Activated CD4-positive, alpha-beta memory T cell treated with anti-CD3 and anti-CD28 coated beads, Interleukin-2, amount 10 ng/mL, durations not matched to agents 7 days and 5 days (primary cell): ENCODE measurements at regions not wholly inside any gene's neighbourhood (a gene's known extent, or its start where the extent isn't known, plus 50 kb on each side); places are given as distances from the start of the nearest gene placed in this dataset.
"Not testable (repeated sequence)": the region's sequence is repeated elsewhere in the genome, so short reads cannot be mapped to it uniquely, and the experiment has no call there.

Experiments used
- CTCF ChIA-PET: fragments of 350-600 bp; sonication (Branson Sonifier 250); formaldehyde crosslinking; loops from one replicate; lab custom pipeline; 2021; ENCODE audit warnings: antibody characterized with exemption, inconsistent platforms; lab: Charles Lee
- POLR2A ChIA-PET: fragments of 350-600 bp; sonication (Branson Sonifier 250); formaldehyde crosslinking; loops from one replicate; lab custom pipeline; 2021; ENCODE audit warnings: antibody characterized with exemption; lab: Charles Lee
- DNase-seq: peaks from one replicate; pipeline ENCODE4 v3.0.0-alpha.2; 2020
- H3K27ac Mint-ChIP-seq: one replicate; pipeline ENCODE4 v1.8.0; 2021; ENCODE audit warnings: mild to moderate bottlenecking, mixed read lengths
- H3K27me3 Mint-ChIP-seq: one replicate; pipeline ENCODE4 v1.8.0; 2021; ENCODE audit warnings: mixed read lengths
- H3K36me3 Mint-ChIP-seq: one replicate; pipeline ENCODE4 v1.8.0; 2021; ENCODE audit warnings: low read depth, mixed read lengths
- H3K4me1 Mint-ChIP-seq: one replicate; pipeline ENCODE4 v1.8.0; 2021; ENCODE audit warnings: mixed read lengths
- H3K4me3 Mint-ChIP-seq: one replicate; pipeline ENCODE4 v1.8.0; 2021; ENCODE audit warnings: mild to moderate bottlenecking, mixed read lengths
- H3K9me3 Mint-ChIP-seq: one replicate; pipeline ENCODE4 v1.8.0; 2021; ENCODE audit warnings: mixed read lengths

GRCh38 chr16:29300541-29301535 is 105.7 kb downstream of the NPIPB11 start:
- H3K4me3 Mint-ChIP-seq, H3K27ac Mint-ChIP-seq, H3K9me3 Mint-ChIP-seq, H3K27me3 Mint-ChIP-seq, CTCF ChIA-PET, DNase-seq, POLR2A ChIA-PET, H3K36me3 Mint-ChIP-seq, H3K4me1 Mint-ChIP-seq: not testable (repeated sequence)

GRCh38 chr16:29300030-29300491 is 106.5 kb downstream of the NPIPB11 start:
- H3K27ac Mint-ChIP-seq, H3K4me1 Mint-ChIP-seq, DNase-seq, H3K4me3 Mint-ChIP-seq, CTCF ChIA-PET, H3K36me3 Mint-ChIP-seq, H3K9me3 Mint-ChIP-seq, POLR2A ChIA-PET, H3K27me3 Mint-ChIP-seq: not testable (repeated sequence)

GRCh38 chr16:29298997-29299396 is 107.5 kb downstream of the NPIPB11 start:
- H3K9me3 Mint-ChIP-seq, DNase-seq, CTCF ChIA-PET, POLR2A ChIA-PET, H3K27me3 Mint-ChIP-seq, H3K36me3 Mint-ChIP-seq, H3K4me1 Mint-ChIP-seq, H3K27ac Mint-ChIP-seq, H3K4me3 Mint-ChIP-seq: not testable (repeated sequence)

GRCh38 chr16:29298307-29298706 is 108.2 kb downstream of the NPIPB11 start:
- H3K4me3 Mint-ChIP-seq, CTCF ChIA-PET, DNase-seq, POLR2A ChIA-PET, H3K36me3 Mint-ChIP-seq, H3K27me3 Mint-ChIP-seq, H3K9me3 Mint-ChIP-seq, H3K27ac Mint-ChIP-seq, H3K4me1 Mint-ChIP-seq: not testable (repeated sequence)

- H3K27me3 Mint-ChIP-seq, CTCF ChIA-PET, H3K27ac Mint-ChIP-seq, DNase-seq, POLR2A ChIA-PET, H3K36me3 Mint-ChIP-seq, H3K9me3 Mint-ChIP-seq, H3K4me3 Mint-ChIP-seq, H3K4me1 Mint-ChIP-seq: not testable (repeated sequence)
Observed at GRCh38 chr16:29297809-29298177, 108.7 kb downstream of the NPIPB11 start.

- CTCF ChIA-PET, DNase-seq, H3K4me1 Mint-ChIP-seq, H3K9me3 Mint-ChIP-seq, H3K4me3 Mint-ChIP-seq, POLR2A ChIA-PET, H3K27me3 Mint-ChIP-seq, H3K27ac Mint-ChIP-seq, H3K36me3 Mint-ChIP-seq: not testable (repeated sequence)
Observed at GRCh38 chr16:29297144-29297808, 109.2 kb downstream of the NPIPB11 start.

- H3K27ac Mint-ChIP-seq, H3K36me3 Mint-ChIP-seq, H3K27me3 Mint-ChIP-seq, H3K4me3 Mint-ChIP-seq, DNase-seq, POLR2A ChIA-PET, CTCF ChIA-PET, H3K9me3 Mint-ChIP-seq: not testable (repeated sequence)
- peaks cover 12% of the 10 kb centered on the region for H3K4me1 Mint-ChIP-seq
Observed at GRCh38 chr16:29296176-29296575, 110.3 kb downstream of the NPIPB11 start.

- H3K9me3 Mint-ChIP-seq, DNase-seq, H3K27ac Mint-ChIP-seq, H3K4me3 Mint-ChIP-seq, POLR2A ChIA-PET, H3K36me3 Mint-ChIP-seq, H3K27me3 Mint-ChIP-seq, CTCF ChIA-PET: not testable (repeated sequence)
- H3K4me1 Mint-ChIP-seq: peaks cover 18% of the 10 kb centered on the region
Observed at GRCh38 chr16:29294951-29295795, 111.3 kb downstream of the NPIPB11 start.

GRCh38 chr16:29294400-29294933 is 112.0 kb downstream of the NPIPB11 start:
- peaks cover 13% of the 10 kb centered on the region for H3K4me1 Mint-ChIP-seq
- H3K27me3 Mint-ChIP-seq, H3K27ac Mint-ChIP-seq, DNase-seq, POLR2A ChIA-PET, H3K9me3 Mint-ChIP-seq, H3K36me3 Mint-ChIP-seq, CTCF ChIA-PET, H3K4me3 Mint-ChIP-seq: not testable (repeated sequence)

GRCh38 chr16:29293545-29293944 is 113.0 kb downstream of the NPIPB11 start:
- H3K36me3 Mint-ChIP-seq, H3K4me3 Mint-ChIP-seq, H3K27me3 Mint-ChIP-seq, H3K27ac Mint-ChIP-seq, H3K9me3 Mint-ChIP-seq, CTCF ChIA-PET, DNase-seq, POLR2A ChIA-PET: not testable (repeated sequence)
- peaks cover 13% of the 10 kb centered on the region for H3K4me1 Mint-ChIP-seq

- H3K36me3 Mint-ChIP-seq, POLR2A ChIA-PET, CTCF ChIA-PET: not testable (repeated sequence)
Observed at GRCh38 chr16:29292952-29293471, 113.5 kb downstream of the NPIPB11 start.

GRCh38 chr16:29291329-29292271 is 114.9 kb downstream of the NPIPB11 start:
- H3K36me3 Mint-ChIP-seq, H3K27me3 Mint-ChIP-seq, DNase-seq, POLR2A ChIA-PET, CTCF ChIA-PET, H3K27ac Mint-ChIP-seq, H3K4me3 Mint-ChIP-seq, H3K9me3 Mint-ChIP-seq: not testable (repeated sequence)
- H3K4me1 Mint-ChIP-seq: peaks cover 13% of the 10 kb centered on the region

More at GRCh38 chr16:29292952-29293471, 113.5 kb downstream of the NPIPB11 start:
- H3K9me3 Mint-ChIP-seq, DNase-seq, H3K27ac Mint-ChIP-seq, H3K27me3 Mint-ChIP-seq, H3K4me3 Mint-ChIP-seq: not testable (repeated sequence)
- H3K4me1 Mint-ChIP-seq: peaks cover 13% of the 10 kb centered on the region
